NB4 (cell line): ENCODE measurements at regions not wholly inside any gene's neighbourhood (a gene's known extent, or its start where the extent isn't known, plus 50 kb on each side); places are given as distances from the start of the nearest gene placed in this dataset.

ENCODE experiments used
- CTCF ChIP-seq: IDR thresholded peaks from one replicate; pipeline ENCODE4 v1.5.1; 2012; ENCODE audit warnings: low read depth, low read length
- MAX ChIP-seq: IDR thresholded peaks from 2 replicates; pipeline ENCODE4 v1.6.1; 2011; ENCODE audit warnings: low read depth, low read length
- MYC ChIP-seq: IDR thresholded peaks from 2 replicates; pipeline ENCODE4 v1.6.1; 2011; ENCODE audit warnings: low read depth, low read length
- POLR2A ChIP-seq: IDR thresholded peaks from 2 replicates; pipeline ENCODE4 v1.6.1; 2011; ENCODE audit warnings: mild to moderate bottlenecking; ENCODE audit not compliant: insufficient read length; ENCODE audit errors: extremely low read depth

- no peak for TF ChIP-seq CTCF
- no peak for TF ChIP-seq POLR2A
- TF ChIP-seq MAX: no peak
- no peak for TF ChIP-seq MYC
Measured at GRCh38 chr10:130933008-130933390, 378.5 kb downstream of the TCERG1L start.
